A172 (cell line): ENCODE measurements at regions not wholly inside any gene's neighbourhood (a gene's known extent, or its start where the extent isn't known, plus 50 kb on each side); places are given as distances from the start of the nearest gene placed in this dataset.

Experiments
- DNase-seq: peaks from one replicate; pipeline ENCODE4 v3.0.0-alpha.2; 2015; ENCODE audit warnings: low spot score

- no peak for DNase-seq
Measured at GRCh38 chr21:19640964-19641363, 1237.4 kb upstream of the TMPRSS15 start.

GRCh38 chr21:19648391-19648790 is 1244.8 kb upstream of the TMPRSS15 start:
- DNase-seq: no peak

- no peak for DNase-seq
Measured at GRCh38 chr21:19683492-19683891, 1279.9 kb upstream of the TMPRSS15 start.

- DNase-seq: no peak
Measured at GRCh38 chr21:19684328-19684727, 1280.7 kb upstream of the TMPRSS15 start.

- no peak for DNase-seq
Measured at GRCh38 chr21:19692231-19692630, 1288.6 kb upstream of the TMPRSS15 start.

GRCh38 chr21:19695796-19696195 is 1292.2 kb upstream of the TMPRSS15 start:
- DNase-seq: no peak

GRCh38 chr21:19700476-19700875 is 1296.9 kb upstream of the TMPRSS15 start:
- no peak for DNase-seq

GRCh38 chr21:19702726-19703125 is 1295.5 kb upstream of the NCAM2 start:
- DNase-seq: no peak

- no peak for DNase-seq
Measured at GRCh38 chr21:19704832-19705231, 1293.4 kb upstream of the NCAM2 start.

- DNase-seq: no peak
Measured at GRCh38 chr21:19712441-19712840, 1285.8 kb upstream of the NCAM2 start.

GRCh38 chr21:19713313-19713712 is 1284.9 kb upstream of the NCAM2 start:
- no peak for DNase-seq

GRCh38 chr21:19724081-19724480 is 1274.1 kb upstream of the NCAM2 start:
- no peak for DNase-seq

- DNase-seq: no peak
Measured at GRCh38 chr21:19731251-19731650, 1267.0 kb upstream of the NCAM2 start.

GRCh38 chr21:19759836-19760235 is 1238.4 kb upstream of the NCAM2 start:
- DNase-seq: no peak

GRCh38 chr21:19767546-19767945 is 1230.7 kb upstream of the NCAM2 start:
- DNase-seq: no peak

GRCh38 chr21:19771881-19772280 is 1226.3 kb upstream of the NCAM2 start:
- DNase-seq: no peak

- DNase-seq: no peak
Measured at GRCh38 chr21:19776076-19776475, 1222.1 kb upstream of the NCAM2 start.

GRCh38 chr21:19781881-19782652 is 1216.1 kb upstream of the NCAM2 start:
- DNase-seq: no peak

- DNase-seq: no peak
Measured at GRCh38 chr21:19785941-19786340, 1212.3 kb upstream of the NCAM2 start.

GRCh38 chr21:19792004-19792403 is 1206.2 kb upstream of the NCAM2 start:
- DNase-seq: no peak

GRCh38 chr21:19807201-19807600 is 1191.0 kb upstream of the NCAM2 start:
- DNase-seq: no peak

- no peak for DNase-seq
Measured at GRCh38 chr21:19810779-19811178, 1187.4 kb upstream of the NCAM2 start.

- DNase-seq: no peak
Measured at GRCh38 chr21:19830446-19830845, 1167.8 kb upstream of the NCAM2 start.

- DNase-seq: no peak
Measured at GRCh38 chr21:19832551-19832950, 1165.7 kb upstream of the NCAM2 start.
